HG02610 (cell line): ENCODE measurements at regions not wholly inside any gene's neighbourhood (a gene's known extent, or its start where the extent isn't known, plus 50 kb on each side); places are given as distances from the start of the nearest gene placed in this dataset.

ENCODE experiments used
- ATAC-seq: cut with Tn5 transposase; IDR thresholded peaks from one replicate; pipeline ENCODE4 v1.9.1; 2021; ENCODE audit warnings: mild to moderate bottlenecking, moderate library complexity; ENCODE audit not compliant: unreplicated experiment

- ATAC-seq: no peak
Observed at GRCh38 chrX:33726281-33727160, 405.6 kb downstream of the FAM47A start.

- ATAC-seq: no peak
Observed at GRCh38 chrX:33725535-33726210, 406.4 kb downstream of the FAM47A start.

DNA sequence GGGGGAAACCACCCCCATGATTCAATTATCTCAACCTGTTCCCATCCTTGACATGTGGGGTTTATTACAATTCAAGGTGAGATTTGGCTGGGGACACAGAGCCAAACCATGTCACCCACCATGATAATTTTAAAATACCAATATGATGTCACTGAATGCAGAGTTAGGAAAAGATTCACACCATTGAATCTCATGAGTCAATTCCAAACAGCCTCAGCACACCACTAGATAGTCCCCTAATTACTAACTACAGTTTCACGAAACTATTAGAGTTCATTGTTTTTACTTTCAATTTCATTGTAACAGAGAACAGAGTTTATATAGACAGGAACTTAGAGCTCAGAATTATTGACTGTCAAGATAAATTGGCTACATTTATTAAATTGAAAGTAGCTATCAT is 410.2 kb downstream of the FAM47A start:
- peak; percentile 56 for ATAC-seq

- no peak for ATAC-seq
Observed at GRCh38 chrX:33686105-33686504, 446.0 kb downstream of the FAM47A start.
